GM23338 (cell line): ENCODE measurements at regions not wholly inside any gene's neighbourhood (a gene's known extent, or its start where the extent isn't known, plus 50 kb on each side); places are given as distances from the start of the nearest gene placed in this dataset.

Source experiments
- CREB1 ChIP-seq: fragments of 250-450 bp; sonication (Bioruptor Pico); IDR thresholded peaks from 2 replicates; pipeline ENCODE4 v1.5.0; 2020; ENCODE audit warnings: low read depth, mild to moderate bottlenecking, moderate library complexity
- CTCF ChIP-seq, 2 experiments: fragments of 200-600 bp in 1 of 2; sonication (generic) in 1 of 2; conservative IDR thresholded peaks; 2 replicates each; pipeline versions ENCODE4 v1.5.1 to v1.6.1; 2016 to 2017; ENCODE audit warnings: antibody characterized with exemption in 2 of 2, low read depth in 2 of 2, mild to moderate bottlenecking in 2 of 2, moderate library complexity in 1 of 2
- ETS1 ChIP-seq: IDR thresholded peaks from 2 replicates; pipeline ENCODE4 v1.6.1; 2016; ENCODE audit warnings: antibody characterized with exemption
- EZH2 ChIP-seq: fragments of 200-600 bp; sonication (generic); IDR thresholded peaks from one replicate; pipeline ENCODE4 v1.8.0; 2017; ENCODE audit warnings: antibody characterized with exemption, mild to moderate bottlenecking, low read depth; ENCODE audit not compliant: unreplicated experiment
- EZH2phosphoT487 ChIP-seq: fragments of 200-600 bp; sonication (generic); IDR thresholded peaks from one replicate; pipeline ENCODE4 v1.8.1; 2018; ENCODE audit warnings: antibody characterized with exemption; ENCODE audit not compliant: unreplicated experiment
- JUNB ChIP-seq: IDR thresholded peaks from one replicate; pipeline ENCODE4 v1.6.1; 2016; ENCODE audit warnings: antibody characterized with exemption; ENCODE audit not compliant: unreplicated experiment
- NANOG ChIP-seq: IDR thresholded peaks from 2 replicates; pipeline ENCODE4 v1.6.1; 2016; ENCODE audit warnings: antibody characterized with exemption, borderline replicate concordance
- POLR2AphosphoS5 ChIP-seq: IDR thresholded peaks from 2 replicates; pipeline ENCODE4 v1.6.1; 2016; ENCODE audit warnings: antibody characterized with exemption, low read depth
- ZNF331 ChIP-seq: fragments of 250-450 bp; sonication (Bioruptor Pico); IDR thresholded peaks from 2 replicates; pipeline ENCODE4 v1.5.0; 2020; ENCODE audit warnings: low read depth, mild to moderate bottlenecking, moderate library complexity
- TF ChIP-seq, protein P1 (sequence below): fragments of 250-450 bp; sonication (Bioruptor Pico); IDR thresholded peaks from 2 replicates; pipeline ENCODE4 v1.5.0; 2020; ENCODE audit warnings: mild to moderate bottlenecking, moderate library complexity
- TF ChIP-seq, protein P2 (sequence below): IDR thresholded peaks from one replicate; pipeline ENCODE4 v1.6.1; 2018; ENCODE audit warnings: antibody characterized with exemption; ENCODE audit not compliant: unreplicated experiment

DNA sequence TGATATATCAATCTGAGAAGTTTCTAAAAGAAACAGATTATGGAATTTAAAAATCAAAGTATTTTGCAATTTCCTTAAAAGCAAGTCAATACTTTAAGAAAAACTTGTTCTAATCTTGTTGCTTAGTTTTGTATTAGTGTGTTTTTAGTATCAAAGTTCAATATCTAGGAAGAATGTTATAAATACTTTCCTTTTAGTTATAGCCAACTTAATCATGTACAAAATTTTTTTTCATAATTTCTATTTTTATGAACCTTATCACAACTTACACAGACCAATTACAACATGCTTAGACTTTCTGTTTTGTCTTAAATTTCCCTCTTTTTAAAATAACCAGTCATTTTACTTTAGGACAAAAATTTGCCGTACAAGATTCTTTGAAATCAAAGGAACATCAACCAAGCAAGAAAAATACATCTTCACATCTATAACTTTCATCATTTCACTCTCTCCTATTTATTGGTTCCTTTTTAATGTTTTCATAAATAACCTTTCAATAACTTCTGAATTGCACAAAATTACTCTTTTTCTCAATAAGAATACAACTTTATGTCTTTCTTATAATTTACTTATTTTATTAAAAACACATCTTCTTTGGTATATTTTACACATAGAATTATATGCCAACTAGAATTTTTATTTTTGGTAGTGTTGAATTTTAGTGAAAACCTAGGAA, 308.2 kb upstream of the GLI3 start:
- no peak for TF ChIP-seq CTCF (conservative IDR thresholded peaks at IDR 0.05; ENCODE audit: low read depth in 2 of 2)
- TF ChIP-seq, protein P1, sequence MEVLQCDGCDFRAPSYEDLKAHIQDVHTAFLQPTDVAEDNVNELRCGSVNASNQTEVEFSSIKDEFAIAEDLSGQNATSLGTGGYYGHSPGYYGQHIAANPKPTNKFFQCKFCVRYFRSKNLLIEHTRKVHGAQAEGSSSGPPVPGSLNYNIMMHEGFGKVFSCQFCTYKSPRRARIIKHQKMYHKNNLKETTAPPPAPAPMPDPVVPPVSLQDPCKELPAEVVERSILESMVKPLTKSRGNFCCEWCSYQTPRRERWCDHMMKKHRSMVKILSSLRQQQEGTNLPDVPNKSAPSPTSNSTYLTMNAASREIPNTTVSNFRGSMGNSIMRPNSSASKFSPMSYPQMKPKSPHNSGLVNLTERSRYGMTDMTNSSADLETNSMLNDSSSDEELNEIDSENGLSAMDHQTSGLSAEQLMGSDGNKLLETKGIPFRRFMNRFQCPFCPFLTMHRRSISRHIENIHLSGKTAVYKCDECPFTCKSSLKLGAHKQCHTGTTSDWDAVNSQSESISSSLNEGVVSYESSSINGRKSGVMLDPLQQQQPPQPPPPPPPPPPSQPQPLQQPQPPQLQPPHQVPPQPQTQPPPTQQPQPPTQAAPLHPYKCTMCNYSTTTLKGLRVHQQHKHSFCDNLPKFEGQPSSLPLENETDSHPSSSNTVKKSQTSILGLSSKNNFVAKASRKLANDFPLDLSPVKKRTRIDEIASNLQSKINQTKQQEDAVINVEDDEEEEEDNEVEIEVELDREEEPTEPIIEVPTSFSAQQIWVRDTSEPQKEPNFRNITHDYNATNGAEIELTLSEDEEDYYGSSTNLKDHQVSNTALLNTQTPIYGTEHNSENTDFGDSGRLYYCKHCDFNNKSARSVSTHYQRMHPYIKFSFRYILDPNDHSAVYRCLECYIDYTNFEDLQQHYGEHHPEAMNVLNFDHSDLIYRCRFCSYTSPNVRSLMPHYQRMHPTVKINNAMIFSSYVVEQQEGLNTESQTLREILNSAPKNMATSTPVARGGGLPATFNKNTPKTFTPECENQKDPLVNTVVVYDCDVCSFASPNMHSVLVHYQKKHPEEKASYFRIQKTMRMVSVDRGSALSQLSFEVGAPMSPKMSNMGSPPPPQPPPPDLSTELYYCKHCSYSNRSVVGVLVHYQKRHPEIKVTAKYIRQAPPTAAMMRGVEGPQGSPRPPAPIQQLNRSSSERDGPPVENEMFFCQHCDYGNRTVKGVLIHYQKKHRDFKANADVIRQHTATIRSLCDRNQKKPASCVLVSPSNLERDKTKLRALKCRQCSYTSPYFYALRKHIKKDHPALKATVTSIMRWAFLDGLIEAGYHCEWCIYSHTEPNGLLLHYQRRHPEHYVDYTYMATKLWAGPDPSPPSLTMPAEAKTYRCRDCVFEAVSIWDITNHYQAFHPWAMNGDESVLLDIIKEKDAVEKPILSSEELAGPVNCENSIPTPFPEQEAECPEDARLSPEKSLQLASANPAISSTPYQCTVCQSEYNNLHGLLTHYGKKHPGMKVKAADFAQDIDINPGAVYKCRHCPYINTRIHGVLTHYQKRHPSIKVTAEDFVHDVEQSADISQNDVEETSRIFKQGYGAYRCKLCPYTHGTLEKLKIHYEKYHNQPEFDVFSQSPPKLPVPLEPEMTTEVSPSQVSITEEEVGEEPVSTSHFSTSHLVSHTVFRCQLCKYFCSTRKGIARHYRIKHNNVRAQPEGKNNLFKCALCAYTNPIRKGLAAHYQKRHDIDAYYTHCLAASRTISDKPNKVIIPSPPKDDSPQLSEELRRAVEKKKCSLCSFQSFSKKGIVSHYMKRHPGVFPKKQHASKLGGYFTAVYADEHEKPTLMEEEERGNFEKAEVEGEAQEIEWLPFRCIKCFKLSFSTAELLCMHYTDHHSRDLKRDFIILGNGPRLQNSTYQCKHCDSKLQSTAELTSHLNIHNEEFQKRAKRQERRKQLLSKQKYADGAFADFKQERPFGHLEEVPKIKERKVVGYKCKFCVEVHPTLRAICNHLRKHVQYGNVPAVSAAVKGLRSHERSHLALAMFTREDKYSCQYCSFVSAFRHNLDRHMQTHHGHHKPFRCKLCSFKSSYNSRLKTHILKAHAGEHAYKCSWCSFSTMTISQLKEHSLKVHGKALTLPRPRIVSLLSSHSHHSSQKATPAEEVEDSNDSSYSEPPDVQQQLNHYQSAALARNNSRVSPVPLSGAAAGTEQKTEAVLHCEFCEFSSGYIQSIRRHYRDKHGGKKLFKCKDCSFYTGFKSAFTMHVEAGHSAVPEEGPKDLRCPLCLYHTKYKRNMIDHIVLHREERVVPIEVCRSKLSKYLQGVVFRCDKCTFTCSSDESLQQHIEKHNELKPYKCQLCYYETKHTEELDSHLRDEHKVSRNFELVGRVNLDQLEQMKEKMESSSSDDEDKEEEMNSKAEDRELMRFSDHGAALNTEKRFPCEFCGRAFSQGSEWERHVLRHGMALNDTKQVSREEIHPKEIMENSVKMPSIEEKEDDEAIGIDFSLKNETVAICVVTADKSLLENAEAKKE (CRISPR knock-in tag), result no peak
- no peak for TF ChIP-seq NANOG
- TF ChIP-seq POLR2AphosphoS5, result no peak
- TF ChIP-seq EZH2phosphoT487, result no peak
- TF ChIP-seq ETS1, result no peak
- no peak for TF ChIP-seq EZH2
- no peak for TF ChIP-seq JUNB
- no peak for TF ChIP-seq CREB1 (CRISPR knock-in tag)
- TF ChIP-seq, protein P2, sequence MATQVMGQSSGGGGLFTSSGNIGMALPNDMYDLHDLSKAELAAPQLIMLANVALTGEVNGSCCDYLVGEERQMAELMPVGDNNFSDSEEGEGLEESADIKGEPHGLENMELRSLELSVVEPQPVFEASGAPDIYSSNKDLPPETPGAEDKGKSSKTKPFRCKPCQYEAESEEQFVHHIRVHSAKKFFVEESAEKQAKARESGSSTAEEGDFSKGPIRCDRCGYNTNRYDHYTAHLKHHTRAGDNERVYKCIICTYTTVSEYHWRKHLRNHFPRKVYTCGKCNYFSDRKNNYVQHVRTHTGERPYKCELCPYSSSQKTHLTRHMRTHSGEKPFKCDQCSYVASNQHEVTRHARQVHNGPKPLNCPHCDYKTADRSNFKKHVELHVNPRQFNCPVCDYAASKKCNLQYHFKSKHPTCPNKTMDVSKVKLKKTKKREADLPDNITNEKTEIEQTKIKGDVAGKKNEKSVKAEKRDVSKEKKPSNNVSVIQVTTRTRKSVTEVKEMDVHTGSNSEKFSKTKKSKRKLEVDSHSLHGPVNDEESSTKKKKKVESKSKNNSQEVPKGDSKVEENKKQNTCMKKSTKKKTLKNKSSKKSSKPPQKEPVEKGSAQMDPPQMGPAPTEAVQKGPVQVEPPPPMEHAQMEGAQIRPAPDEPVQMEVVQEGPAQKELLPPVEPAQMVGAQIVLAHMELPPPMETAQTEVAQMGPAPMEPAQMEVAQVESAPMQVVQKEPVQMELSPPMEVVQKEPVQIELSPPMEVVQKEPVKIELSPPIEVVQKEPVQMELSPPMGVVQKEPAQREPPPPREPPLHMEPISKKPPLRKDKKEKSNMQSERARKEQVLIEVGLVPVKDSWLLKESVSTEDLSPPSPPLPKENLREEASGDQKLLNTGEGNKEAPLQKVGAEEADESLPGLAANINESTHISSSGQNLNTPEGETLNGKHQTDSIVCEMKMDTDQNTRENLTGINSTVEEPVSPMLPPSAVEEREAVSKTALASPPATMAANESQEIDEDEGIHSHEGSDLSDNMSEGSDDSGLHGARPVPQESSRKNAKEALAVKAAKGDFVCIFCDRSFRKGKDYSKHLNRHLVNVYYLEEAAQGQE, result no peak
- no peak for TF ChIP-seq ZNF331 (CRISPR knock-in tag)
